ENCODE measurements at regions not wholly inside any gene's neighbourhood (a gene's known extent, or its start where the extent isn't known, plus 50 kb on each side); places are given as distances from the start of the nearest gene placed in this dataset.

GRCh38 chr2:199108056-199108455 lies 349.7 kb downstream of the SATB2 start:
- Mint-ChIP-seq H3K4me3 (no peak overlapping the region), H3K4me1 (peaks cover 6% of the 10 kb centered on the region), H3K27ac (no peak overlapping the region), H3K9me3 (no peaks in the 10 kb centered on the region), H3K36me3 (no peaks in the 10 kb centered on the region), H3K27me3 (ENCODE audit: low read depth) (no peaks in the 10 kb centered on the region; the same call in 1 of the 2 replicates)
- CTCF ChIA-PET, result interaction anchor here (1.3 kb wide), 1 partner anchor 381 kb away, joined by 3 read pairs; no protein-coding TSS in a partner anchor
- POLR2A ChIA-PET, result no interaction called here
- DNase-seq (ENCODE audit: low spot score) (no peak), ATAC-seq (no peak)
- TF ChIP-seq ZNF396 (CRISPR knock-in tag; IDR thresholded peaks at IDR 0.05; ENCODE audit: borderline replicate concordance), result no peak
- TF ChIP-seq, protein P1, sequence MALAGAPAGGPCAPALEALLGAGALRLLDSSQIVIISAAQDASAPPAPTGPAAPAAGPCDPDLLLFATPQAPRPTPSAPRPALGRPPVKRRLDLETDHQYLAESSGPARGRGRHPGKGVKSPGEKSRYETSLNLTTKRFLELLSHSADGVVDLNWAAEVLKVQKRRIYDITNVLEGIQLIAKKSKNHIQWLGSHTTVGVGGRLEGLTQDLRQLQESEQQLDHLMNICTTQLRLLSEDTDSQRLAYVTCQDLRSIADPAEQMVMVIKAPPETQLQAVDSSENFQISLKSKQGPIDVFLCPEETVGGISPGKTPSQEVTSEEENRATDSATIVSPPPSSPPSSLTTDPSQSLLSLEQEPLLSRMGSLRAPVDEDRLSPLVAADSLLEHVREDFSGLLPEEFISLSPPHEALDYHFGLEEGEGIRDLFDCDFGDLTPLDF (CRISPR knock-in tag; IDR thresholded peaks at IDR 0.05), result no peak
- TF ChIP-seq ZNF512 (CRISPR knock-in tag; IDR thresholded peaks at IDR 0.05; ENCODE audit: borderline replicate concordance), result no peak
- no peak for TF ChIP-seq PRRX2 (CRISPR knock-in tag; IDR thresholded peaks at IDR 0.05)
- TF ChIP-seq IRF1 (CRISPR knock-in tag; IDR thresholded peaks at IDR 0.05), result no peak
- TF ChIP-seq CTCF (IDR thresholded peaks at IDR 0.05), result no peak
- no peak for TF ChIP-seq OVOL2 (CRISPR knock-in tag; IDR thresholded peaks at IDR 0.05; ENCODE audit: borderline replicate concordance)
- no peak for TF ChIP-seq MLX (CRISPR knock-in tag; IDR thresholded peaks at IDR 0.05)
- no peak for TF ChIP-seq ZBTB43 (CRISPR knock-in tag; IDR thresholded peaks at IDR 0.05)
- no peak for TF ChIP-seq JUN (CRISPR knock-in tag; IDR thresholded peaks at IDR 0.05)
- no peak for TF ChIP-seq RELA (CRISPR knock-in tag; IDR thresholded peaks at IDR 0.05; ENCODE audit: borderline replicate concordance)
- TF ChIP-seq, protein P2, sequence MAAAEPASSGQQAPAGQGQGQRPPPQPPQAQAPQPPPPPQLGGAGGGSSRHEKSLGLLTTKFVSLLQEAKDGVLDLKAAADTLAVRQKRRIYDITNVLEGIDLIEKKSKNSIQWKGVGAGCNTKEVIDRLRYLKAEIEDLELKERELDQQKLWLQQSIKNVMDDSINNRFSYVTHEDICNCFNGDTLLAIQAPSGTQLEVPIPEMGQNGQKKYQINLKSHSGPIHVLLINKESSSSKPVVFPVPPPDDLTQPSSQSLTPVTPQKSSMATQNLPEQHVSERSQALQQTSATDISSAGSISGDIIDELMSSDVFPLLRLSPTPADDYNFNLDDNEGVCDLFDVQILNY (CRISPR knock-in tag; IDR thresholded peaks at IDR 0.05), result no peak
- no peak for TF ChIP-seq USF2 (CRISPR knock-in tag; IDR thresholded peaks at IDR 0.05)
- TF ChIP-seq NR2C2 (CRISPR knock-in tag; IDR thresholded peaks at IDR 0.05), result no peak
- TF ChIP-seq JAZF1 (CRISPR knock-in tag; IDR thresholded peaks at IDR 0.05), result no peak
- TF ChIP-seq ETV6 (CRISPR knock-in tag; IDR thresholded peaks at IDR 0.05), result no peak
- no peak for TF ChIP-seq TP53 (CRISPR knock-in tag; IDR thresholded peaks at IDR 0.05)
- no peak for TF ChIP-seq ZNF416 (CRISPR knock-in tag; IDR thresholded peaks at IDR 0.05)
- no peak for TF ChIP-seq ZNF317 (CRISPR knock-in tag; IDR thresholded peaks at IDR 0.05; ENCODE audit: borderline replicate concordance, low read depth)
- TF ChIP-seq ELF4 (CRISPR knock-in tag; IDR thresholded peaks at IDR 0.05; ENCODE audit: low read depth), result no peak

All from WTC11 (cell line).